ENCODE measurements at regions not wholly inside any gene's neighbourhood (a gene's known extent, or its start where the extent isn't known, plus 50 kb on each side); places are given as distances from the start of the nearest gene placed in this dataset.

DNA sequence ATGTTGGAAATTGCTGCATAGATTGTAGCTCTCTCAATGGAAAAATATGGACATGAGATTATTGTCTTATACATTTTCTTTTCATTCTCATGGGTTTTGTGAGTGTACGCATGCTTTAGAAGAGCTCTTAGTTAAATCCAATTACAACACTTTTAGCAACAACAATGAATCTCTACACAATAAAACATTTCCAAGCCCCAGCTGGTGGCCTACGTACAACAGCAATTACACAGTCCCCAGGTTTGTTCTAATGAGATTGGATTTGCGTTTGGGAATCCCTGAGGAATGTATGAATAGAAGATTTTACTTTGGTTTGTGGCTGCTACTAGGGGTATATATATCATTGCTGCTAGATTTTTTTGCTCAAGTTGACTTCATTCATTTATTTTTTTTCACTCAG, 98.6 kb downstream of the FHDC1 start:
- DNase-seq (ENCODE audit: low read depth in 4 of 4, low spot score in 1 of 4), result no peak

DNA sequence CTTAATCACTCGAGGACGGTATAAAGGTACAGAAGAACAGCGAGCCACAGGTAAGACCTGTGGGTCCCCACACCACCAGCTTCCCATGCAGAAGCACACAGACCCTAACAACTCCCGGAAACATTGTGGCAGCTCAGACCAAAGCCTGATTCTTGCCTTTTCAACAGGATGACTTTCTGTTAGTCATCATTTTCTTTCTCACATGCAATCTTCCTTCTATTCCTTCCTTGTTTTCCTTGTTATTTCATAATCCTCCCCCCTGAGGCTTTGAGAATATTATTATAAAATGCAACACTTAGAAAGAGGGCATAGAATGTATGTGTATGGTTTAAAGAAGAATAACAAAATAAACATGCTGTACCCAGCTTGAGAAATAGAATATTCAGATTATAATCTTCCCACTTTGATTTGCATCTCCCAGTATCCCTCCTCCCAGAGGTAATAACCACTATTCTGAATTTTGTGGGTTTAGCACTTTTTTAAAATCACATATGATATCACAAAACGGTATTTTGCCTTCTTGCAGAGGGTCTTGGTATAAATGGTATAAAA, 100.9 kb downstream of the FHDC1 start:
- no peak for DNase-seq (ENCODE audit: low read depth in 4 of 4, low spot score in 1 of 4)

DNA sequence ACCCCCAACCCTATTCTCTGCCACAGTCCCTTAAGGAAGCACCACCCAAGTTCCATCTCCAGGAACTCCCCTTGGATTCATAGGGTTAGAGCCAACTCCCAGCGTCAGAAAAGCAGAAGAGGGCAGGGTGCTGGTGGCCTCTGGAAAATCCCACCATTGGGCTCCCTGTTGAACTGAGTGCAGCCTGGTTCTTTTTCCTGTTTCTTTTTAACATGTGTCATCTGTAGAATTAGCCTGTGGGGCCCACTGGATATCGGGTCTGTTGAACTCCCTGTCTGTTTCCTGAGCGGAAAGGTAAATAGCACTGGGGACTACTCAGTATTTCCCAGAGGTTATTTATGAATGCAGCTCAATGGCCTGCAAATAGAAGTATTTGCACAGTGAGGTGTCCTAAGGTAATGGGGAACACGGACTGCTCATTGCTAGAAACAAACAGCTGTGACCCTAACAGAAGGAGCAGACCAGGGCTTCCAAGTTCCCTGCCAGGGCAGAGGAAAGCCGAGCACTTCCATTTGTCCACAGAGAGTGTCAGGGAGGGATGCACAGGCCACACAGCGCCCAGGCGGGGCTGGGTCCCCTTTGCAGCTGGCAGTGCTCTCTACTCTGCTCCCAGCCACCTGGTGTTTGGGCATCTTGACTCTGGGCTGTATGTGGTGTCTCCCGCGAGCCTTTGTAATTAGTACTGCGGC, 102.6 kb downstream of the FHDC1 start:
- no peak for DNase-seq (ENCODE audit: low read depth in 4 of 4, low spot score in 1 of 4)

DNA sequence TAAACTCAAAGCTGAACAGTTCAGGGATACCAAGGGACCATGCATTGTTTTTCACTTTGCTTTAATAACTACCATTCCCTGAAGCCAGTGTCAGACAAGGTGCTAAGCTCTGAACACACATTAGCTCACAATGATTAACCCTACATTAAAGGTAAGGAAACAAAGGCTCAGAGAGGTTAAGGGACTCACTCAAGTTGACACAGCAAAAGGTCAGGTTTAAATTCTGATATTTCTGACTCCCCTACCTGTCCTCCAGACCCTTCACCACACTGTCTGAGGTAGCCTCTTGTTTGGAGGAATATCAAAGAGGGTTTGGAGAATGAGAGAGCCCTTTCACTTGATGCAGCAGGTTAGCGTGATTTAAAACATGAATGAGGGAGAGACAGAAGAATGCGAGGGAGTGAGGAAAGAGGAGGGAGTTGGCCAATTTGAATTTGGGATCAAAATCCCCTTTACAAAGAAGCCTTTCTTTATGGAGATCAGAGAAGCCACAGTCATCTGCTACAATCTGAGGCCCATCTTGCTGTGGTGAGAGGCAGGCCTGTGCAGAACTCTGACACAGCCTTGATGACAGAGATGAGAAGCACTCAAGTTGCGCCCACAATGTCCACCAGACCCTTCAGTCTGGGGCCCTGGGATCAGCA, 103.5 kb downstream of the FHDC1 start:
- DNase-seq (ENCODE audit: low read depth in 4 of 4, low spot score in 1 of 4), result no peak

DNA sequence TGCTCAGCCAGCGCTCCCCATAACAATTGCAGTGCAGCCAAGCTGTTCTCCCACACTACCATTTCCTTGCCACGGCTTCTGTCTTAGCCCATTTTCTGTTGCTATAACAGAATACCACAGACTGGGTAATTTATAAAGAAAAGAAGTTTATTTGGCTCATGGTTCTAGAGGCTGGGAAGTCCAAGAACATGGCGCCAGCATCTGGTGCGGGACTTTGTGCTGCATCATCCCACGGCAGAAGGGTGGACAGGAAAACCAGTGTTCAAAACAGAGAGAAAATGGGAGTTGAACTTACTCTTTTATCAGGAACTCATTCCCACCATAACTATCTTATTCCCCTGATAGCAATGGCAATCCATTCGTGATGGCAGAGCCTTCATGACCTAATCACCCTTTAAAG, 104.6 kb downstream of the FHDC1 start:
- DNase-seq (ENCODE audit: low read depth in 4 of 4, low spot score in 1 of 4), result no peak

DNA sequence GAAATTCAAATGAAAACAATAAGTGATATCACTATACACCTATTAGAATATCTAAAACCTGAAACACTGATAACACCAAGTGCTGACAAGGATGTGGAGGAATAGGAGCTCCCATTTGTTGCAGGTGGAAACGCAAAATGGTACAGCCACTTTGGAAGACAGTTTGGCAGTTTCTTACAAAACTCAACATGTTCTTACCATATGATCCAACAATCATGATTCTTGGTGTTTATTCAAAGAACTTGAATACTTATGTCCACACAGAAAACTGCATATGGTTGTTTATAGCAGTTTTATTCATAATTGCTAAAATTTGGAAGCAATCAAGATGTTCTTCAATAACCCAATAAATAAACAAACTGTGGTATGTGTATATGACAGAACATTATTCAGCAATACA, 107.9 kb downstream of the FHDC1 start:
- no peak for DNase-seq (ENCODE audit: low read depth in 4 of 4, low spot score in 1 of 4)

DNA sequence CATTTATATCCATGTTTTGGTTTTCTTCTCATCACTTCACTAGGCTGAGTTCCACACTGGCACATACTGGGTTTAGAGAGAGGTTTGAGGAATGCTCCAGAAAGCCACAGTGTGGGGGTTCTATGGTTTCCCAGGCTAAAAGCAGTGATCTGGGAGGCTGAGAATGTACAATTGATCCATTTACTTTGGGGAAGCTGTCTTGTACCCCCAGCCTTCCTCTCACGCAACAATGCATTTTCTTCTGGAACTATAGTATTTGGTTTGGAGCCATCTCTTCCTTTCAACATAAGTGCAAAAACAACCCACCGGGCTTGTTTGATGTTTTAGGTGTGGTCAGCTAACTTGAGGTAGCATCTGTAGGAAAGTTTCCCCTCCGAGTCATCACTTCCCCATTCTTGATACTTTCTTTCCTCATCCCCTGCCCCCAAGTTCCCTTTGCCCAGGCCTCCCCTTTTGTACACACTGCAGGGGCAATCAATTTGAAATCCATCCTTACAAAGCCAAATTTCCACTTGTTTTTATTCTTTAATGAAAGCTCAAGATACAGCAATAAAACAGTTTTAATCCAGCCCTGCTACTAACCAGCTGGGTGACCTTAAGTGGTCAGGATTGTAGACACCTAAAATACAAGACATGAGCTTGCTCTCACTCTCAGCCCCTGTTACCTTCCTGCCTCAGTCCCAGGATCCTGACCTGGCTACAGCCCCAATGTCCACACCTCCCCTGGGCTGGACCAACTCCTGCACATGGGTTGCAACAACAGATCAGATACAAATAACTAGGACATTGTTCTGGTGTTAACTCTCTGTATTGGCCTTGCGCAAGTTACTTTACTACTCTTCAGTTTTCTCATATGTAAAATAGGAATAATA, 109.2 kb downstream of the FHDC1 start:
- DNase-seq (ENCODE audit: low read depth in 4 of 4, low spot score in 1 of 4), result no peak

DNA sequence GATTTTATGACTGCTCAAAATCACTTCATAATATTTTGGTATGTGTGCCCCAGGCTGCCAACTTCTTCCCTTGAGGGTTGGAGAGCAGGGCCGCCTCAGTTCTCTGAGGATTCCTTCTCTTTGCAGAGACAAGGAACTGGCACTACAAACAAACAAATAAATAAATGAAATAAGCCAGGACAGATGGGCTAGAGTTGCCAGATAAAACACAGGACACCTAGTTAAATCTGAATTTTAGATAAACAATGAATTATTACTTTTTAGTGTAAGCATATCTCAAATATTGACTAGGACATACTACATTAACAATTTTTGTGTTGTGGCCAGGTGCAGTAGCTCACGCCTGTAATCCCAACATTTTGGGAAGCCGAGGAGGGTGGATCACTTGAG, 122.5 kb downstream of the FHDC1 start:
- DNase-seq (ENCODE audit: low read depth in 4 of 4, low spot score in 1 of 4), result no peak

DNA sequence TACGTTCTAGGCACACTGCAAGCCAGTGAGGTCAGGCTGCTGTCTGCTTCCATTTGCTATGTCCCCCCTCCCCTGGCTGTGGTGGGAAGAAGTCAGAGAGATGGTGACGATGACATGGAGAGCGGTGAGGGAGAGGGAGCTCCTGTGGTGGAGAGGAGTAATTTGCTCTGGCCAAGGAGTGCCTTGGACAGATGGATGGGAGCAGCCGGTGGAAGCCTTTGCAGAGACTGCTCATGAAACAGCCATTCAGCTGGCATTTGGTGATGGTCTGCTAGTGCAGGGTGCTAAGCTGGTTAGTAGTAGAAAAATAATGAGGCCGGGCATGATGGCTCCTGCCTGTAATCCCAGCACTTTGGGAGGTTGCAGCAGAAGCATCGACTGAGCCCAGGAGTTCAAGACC, 124.1 kb downstream of the FHDC1 start:
- no peak for DNase-seq (ENCODE audit: low read depth in 4 of 4, low spot score in 1 of 4)

DNA sequence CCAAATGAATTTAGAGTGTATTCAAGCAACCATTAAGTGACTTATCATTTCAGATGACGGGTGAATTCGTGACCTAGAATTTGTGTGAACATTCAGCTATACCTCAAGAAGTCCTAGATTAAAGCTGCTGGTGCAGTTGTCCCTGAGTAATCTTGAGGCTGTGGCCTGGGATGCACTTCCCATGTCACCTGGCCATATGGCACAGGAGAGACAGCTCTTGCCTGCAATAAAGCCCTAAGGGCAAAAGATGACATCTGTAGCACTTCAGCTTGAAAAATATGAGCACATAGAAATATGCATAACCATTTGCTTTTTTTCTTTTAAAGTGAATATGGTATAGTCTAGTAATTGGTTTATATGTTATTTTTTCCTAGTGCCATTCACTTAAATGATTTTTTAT, 125.8 kb downstream of the FHDC1 start:
- no peak for DNase-seq (ENCODE audit: low read depth in 4 of 4, low spot score in 1 of 4)

DNA sequence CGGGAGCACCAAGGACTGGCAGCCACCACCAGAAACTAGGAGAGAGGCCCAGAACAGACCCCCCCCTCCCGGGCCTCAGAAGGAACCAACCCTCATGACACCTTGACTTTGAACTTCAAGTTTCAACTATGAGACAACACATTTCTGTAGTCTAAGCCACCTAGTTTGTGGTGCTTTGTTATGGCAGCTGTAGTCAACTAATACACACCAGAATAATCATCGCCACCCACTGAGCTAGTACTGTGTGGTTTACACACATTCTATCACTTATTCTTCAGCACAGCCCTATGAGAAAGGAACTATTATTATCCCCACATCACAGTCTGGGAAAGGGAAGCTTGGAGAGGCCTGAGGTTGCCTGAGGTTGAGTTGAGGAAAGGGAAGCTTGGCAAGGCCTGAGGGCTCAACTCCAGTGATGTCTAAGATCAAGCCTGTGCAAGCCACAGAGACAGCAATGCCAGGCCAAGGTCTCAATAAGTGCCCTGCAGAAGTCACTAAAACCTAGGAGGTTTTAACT, 126.6 kb downstream of the FHDC1 start:
- no peak for DNase-seq (ENCODE audit: low read depth in 4 of 4, low spot score in 1 of 4)

DNA sequence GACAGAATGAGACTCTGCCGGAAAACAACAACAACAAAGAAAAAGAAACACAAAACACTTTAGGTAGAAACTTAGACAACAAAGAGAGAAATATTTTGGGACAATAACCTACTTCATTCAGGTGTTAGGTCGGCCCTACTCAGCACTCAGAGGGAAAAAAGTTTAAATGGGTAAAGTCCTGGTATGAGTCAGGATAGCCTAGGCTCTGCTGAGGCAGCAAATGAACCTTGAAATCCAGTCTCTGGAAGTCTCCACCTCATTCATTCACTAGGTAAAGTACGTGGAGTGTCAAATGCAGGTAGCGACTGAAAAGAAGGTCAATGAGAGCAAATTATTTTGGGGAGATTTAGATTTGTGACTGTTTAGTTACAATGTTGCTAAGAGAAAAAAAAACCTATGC, 127.4 kb downstream of the FHDC1 start:
- no peak for DNase-seq (ENCODE audit: low read depth in 4 of 4, low spot score in 1 of 4)

DNA sequence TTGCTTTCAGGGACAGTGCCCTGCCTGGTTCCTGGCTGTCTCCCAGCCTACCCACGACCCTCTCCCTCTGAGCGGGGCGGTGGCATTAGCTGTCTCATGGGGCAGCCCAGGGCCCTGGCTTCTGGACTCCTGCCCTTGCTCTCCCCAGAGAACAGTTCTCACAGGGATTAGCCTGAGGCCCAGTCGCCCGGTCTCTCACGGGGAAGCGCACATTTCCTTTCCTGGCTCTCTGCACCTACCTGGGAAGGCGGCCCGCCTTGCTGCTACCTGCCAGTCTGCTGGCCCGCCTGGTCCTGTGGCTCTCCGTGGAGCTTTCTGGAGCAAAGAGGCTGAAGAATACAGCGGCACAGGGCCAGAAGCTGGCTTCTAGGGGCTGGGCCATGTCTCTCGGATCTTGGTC, 128.4 kb downstream of the FHDC1 start:
- no peak for DNase-seq (ENCODE audit: low read depth in 4 of 4, low spot score in 1 of 4)

DNA sequence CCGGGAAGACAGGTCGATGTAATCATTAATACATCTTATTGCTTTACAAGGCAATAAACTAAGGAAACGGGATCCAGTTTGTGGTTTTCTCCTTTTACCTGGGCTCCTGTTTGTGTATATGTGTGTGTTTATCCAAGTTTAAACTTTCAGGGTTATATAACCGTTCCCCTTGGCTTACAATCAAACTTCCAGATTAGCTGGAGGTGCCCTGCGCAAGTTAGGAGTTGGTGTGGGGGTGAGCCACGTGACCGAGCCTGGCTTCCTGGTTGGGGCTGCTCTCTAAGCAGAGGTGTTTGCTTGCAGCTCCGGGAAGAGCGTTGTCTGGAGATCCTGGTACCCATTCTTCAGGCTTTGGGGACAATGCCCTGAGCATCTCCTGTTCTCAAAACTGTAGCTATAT, 129.2 kb downstream of the FHDC1 start:
- no peak for DNase-seq (ENCODE audit: low read depth in 4 of 4, low spot score in 1 of 4)

DNA sequence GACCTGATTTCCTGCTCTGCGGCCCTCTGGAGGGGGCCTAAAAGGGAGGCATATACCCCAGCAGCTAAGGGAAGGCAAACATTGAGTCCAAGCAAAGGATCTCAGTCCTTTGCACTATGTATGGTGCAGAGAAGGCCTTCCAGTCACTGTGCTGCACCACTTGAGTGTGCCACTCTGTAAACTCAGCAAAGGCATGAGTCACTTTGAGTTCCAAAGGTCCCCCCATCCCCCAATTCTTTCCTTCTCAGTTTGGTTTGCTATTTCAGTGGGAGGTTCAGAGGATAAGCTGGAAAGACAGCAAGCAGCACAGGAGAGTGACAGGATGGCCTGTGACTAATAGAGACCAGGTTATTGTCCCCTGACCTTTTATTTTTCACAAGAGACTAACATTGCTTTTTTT, 131.3 kb downstream of the FHDC1 start:
- no peak for DNase-seq (ENCODE audit: low read depth in 4 of 4, low spot score in 1 of 4)

DNA sequence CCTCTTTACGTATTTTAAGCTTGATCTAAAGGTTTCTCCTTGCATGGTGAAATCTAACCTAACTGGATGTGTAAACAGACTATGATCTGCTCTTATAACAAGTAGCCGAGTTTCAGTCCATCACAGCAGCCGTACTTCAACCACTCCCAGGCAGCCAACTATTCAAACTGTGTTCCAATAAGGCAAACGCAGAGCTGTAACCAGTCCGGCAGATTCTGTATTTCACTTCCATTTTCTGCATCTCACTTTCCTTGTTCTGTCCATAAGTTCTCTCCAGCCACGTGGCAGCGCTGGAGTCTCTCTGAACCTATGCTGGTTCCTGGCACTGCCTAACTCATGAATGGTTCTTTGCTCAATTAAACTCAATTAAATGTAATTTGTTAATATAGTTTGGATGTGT, 132.6 kb downstream of the FHDC1 start:
- no peak for DNase-seq (ENCODE audit: low read depth in 4 of 4, low spot score in 1 of 4)

DNA sequence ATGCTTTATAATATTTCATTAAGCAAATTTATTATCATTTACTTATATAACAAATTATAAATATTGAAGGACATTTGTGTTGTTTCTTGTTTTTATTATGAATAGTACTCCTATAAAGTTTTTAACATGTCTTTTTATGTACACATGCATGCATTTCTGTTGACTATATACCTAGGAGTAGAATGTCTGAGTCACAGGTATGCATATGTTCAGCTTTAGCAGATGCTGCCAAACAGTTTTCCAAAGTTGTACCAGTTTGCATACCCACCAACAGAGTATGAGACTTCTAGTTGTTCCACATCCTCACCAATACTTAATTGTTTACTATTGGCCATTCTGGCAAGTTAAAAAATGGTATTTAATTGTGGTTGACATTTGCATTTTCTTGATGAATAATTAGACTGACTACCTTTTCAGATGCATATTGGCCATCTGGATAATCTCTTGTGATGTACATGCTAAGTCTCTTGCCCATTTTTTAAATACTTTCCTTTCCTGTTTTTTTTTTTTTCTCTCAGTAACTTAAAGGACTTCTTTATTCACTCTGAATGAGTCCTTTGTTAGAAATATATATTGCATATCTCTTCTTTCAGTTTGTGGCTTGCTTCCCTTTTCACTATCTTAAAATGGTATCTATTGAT, 132.2 kb upstream of the TRIM2 start:
- no peak for DNase-seq (ENCODE audit: low read depth in 4 of 4, low spot score in 1 of 4)

DNA sequence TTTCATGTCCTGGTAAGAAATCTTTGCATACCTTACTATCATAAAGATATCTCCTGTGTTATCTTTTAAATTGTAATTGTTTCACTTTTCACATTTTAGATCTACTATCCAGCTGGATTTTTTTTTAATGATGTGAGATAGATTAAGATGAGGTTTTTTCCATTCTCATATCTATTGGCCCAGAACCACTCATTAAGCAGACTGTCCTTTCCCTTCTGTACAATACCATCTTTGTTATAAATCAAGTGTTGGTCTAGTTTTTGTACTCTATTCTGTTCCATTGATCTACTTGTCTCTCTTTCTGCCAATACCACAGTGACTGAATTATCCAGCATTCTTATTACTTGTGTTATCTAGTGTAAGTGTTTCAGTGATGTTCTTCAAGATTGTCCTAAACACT, 131.6 kb upstream of the TRIM2 start:
- DNase-seq (ENCODE audit: low read depth in 4 of 4, low spot score in 1 of 4), result no peak

DNA sequence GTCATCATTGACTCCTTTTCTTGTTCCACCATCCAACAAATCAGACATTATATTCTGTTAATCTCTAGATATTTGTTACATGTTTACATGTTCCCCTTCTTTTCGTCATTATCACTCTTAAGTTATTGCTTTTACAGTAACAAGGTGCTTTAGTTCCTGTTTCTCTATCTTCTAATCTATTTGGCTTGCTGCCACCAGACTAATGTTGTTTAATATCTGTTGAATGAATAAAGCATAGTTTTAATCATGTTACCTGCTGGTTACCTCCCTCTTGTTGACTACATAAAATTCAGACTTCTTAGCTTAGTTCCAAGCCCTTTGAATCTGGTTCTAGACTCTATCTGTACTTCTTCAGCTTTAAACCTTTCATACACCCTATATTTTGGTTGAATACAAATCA, 129.8 kb upstream of the TRIM2 start:
- no peak for DNase-seq (ENCODE audit: low read depth in 4 of 4, low spot score in 1 of 4)

DNA sequence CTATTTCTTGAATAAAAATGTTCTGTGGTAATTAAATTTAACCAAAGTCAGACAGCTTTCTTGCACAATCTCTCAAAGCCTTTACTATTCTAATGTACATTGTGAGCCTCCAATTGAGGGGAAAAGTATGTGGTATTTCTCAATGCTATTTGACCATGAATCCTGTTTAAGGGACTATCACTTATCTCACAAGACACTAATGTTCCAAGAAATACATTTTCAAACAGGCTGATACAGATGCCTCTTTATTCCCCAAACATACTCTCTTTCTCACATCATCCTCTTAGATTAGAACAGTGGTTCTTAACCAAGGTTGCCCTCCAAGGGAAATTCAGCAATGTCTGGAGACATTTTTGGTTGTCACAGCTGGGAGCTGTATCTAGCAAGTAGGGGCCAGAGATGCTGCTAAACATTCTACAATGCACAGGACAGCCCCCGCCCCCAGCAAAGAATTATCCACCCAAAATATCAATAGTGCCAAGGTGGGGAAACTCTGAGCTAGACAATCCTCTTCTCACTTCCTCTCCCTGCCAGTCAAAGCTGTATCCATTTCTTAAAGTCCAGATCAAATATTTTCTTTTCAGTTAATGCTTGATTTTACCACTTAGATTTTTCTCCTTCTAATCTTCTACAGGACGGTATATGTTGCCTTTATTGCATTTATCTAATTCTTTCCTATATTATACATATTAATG, 129.2 kb upstream of the TRIM2 start:
- no peak for DNase-seq (ENCODE audit: low read depth in 4 of 4, low spot score in 1 of 4)
